SJCRH30 (cell line): ENCODE measurements at regions not wholly inside any gene's neighbourhood (a gene's known extent, or its start where the extent isn't known, plus 50 kb on each side); places are given as distances from the start of the nearest gene placed in this dataset.
"Not testable (repeated sequence)": the region's sequence is repeated elsewhere in the genome, so short reads cannot be mapped to it uniquely, and the experiment has no call there.

Experiments used
- DNase-seq, 2 experiments: peaks; one replicate each; pipeline ENCODE4 v3.0.0-alpha.2; 2015 to 2020
- H3K27ac ChIP-seq: fragments of 250-450 bp; sonication (Bioruptor Pico); 2 replicates; pipeline ENCODE4 v1.5.1; 2020; ENCODE audit warnings: mild to moderate bottlenecking, moderate library complexity
- H3K27me3 ChIP-seq: fragments of 250-450 bp; sonication (Bioruptor Pico); 2 replicates; pipeline ENCODE4 v1.5.1; 2020; ENCODE audit warnings: mild to moderate bottlenecking, moderate library complexity
- H3K36me3 ChIP-seq: fragments of 250-450 bp; sonication (Bioruptor Pico); 2 replicates; pipeline ENCODE4 v1.5.1; 2020; ENCODE audit warnings: mild to moderate bottlenecking, moderate library complexity
- H3K4me1 ChIP-seq: fragments of 250-450 bp; sonication (Bioruptor Pico); 2 replicates; pipeline ENCODE4 v1.5.1; 2020; ENCODE audit warnings: mild to moderate bottlenecking, moderate library complexity
- H3K4me3 ChIP-seq: fragments of 250-450 bp; sonication (Bioruptor Pico); 2 replicates; pipeline ENCODE4 v1.5.1; 2020; ENCODE audit warnings: mild to moderate bottlenecking, moderate library complexity
- H3K9me3 ChIP-seq: fragments of 250-450 bp; sonication (Bioruptor Pico); replicated peaks from 2 replicates; pipeline ENCODE4 v1.5.1; 2020; ENCODE audit warnings: mild to moderate bottlenecking, moderate library complexity

- Histone ChIP-seq H3K27ac (no peak overlapping the region), H3K4me1 (no peaks in the 10 kb centered on the region), H3K9me3 (no peaks in the 10 kb centered on the region), H3K36me3 (no peaks in the 10 kb centered on the region), H3K27me3 (no peaks in the 10 kb centered on the region), H3K4me3 (no peak overlapping the region)
- DNase-seq, result no peak
These were observed 609.0 kb upstream of the CELF4 start for GRCh38 chr18:38174594-38174993.

DNA sequence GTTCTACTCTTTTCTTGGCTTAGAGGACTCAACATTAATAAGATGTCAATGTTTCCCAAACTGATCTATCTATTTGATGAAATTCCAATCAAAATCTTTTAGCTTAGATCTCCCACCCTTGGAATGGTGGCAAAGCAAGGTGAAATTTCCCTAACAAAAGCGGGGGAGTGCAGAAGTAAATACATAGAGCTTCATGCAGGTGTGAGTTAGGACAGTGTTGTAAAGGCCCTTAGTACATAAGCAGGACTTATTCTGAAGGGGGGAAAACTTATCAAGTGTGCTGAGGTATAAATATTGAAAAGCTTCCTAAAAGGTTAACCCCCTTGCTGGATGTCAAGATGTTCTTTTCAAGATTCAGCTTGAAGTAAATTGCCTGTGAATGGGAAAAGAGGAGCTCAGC, 608.6 kb upstream of the CELF4 start:
- H3K27ac ChIP-seq, result no peak overlapping the region
- H3K36me3 ChIP-seq, result no peaks in the 10 kb centered on the region

GRCh38 chr18:38170845-38171244, 605.2 kb upstream of the CELF4 start:
- Histone ChIP-seq H3K9me3 (no peaks in the 10 kb centered on the region), H3K36me3 (no peaks in the 10 kb centered on the region), H3K27ac (no peak overlapping the region), H3K4me3 (no peak overlapping the region), H3K27me3 (no peaks in the 10 kb centered on the region), H3K4me1 (no peaks in the 10 kb centered on the region)
- no peak for DNase-seq

More for the DNA sequence above, 608.6 kb upstream of the CELF4 start:
- Histone ChIP-seq H3K4me1 (no peaks in the 10 kb centered on the region), H3K9me3 (no peaks in the 10 kb centered on the region), H3K27me3 (no peaks in the 10 kb centered on the region), H3K4me3 (no peak overlapping the region)
- DNase-seq, result no peak

- no peak overlapping the region for H3K27ac ChIP-seq
- H3K36me3 ChIP-seq, result no peaks in the 10 kb centered on the region
- no peaks in the 10 kb centered on the region for H3K27me3 ChIP-seq
- H3K9me3 ChIP-seq, result no peaks in the 10 kb centered on the region
- H3K4me1 ChIP-seq, result no peaks in the 10 kb centered on the region
- no peak for DNase-seq
- H3K4me3 ChIP-seq, result no peak overlapping the region
These were observed 602.0 kb upstream of the CELF4 start for GRCh38 chr18:38167623-38168022.

- not testable (repeated sequence) for H3K4me3 ChIP-seq, H3K9me3 ChIP-seq, DNase-seq, H3K27ac ChIP-seq, H3K36me3 ChIP-seq, H3K4me1 ChIP-seq, H3K27me3 ChIP-seq
These were observed 587.5 kb upstream of the CELF4 start for GRCh38 chr18:38153116-38153515.

DNA sequence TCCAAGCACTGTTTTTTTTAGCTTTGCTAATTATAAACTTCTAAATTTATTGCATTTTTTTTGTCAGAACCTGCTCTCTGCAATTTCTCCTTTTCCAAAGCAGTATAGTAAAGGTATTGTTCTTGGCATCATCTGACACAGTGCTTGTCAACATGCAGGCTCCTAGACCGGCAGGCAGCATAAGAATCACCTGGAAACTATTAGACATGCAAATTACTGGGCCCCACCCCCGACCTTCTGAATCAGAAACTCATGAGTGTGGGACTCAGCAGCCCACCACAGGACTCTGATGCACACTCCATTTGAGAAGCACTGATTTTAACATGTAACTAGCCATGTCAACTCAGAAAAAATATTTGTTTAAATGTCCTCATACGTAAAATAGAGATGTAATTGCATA, 551.1 kb upstream of the CELF4 start:
- Histone ChIP-seq H3K9me3 (no peaks in the 10 kb centered on the region), H3K27ac (no peak overlapping the region), H3K36me3 (no peaks in the 10 kb centered on the region), H3K4me3 (no peak overlapping the region), H3K27me3 (no peaks in the 10 kb centered on the region), H3K4me1 (no peaks in the 10 kb centered on the region)
- no peak for DNase-seq

- H3K27ac ChIP-seq, result no peak overlapping the region
These were observed 549.6 kb upstream of the CELF4 start for GRCh38 chr18:38115201-38115600.

GRCh38 chr18:38087538-38087937, 521.9 kb upstream of the CELF4 start:
- no peak for DNase-seq
- H3K27ac ChIP-seq, result no peak overlapping the region
- H3K27me3 ChIP-seq, result no peaks in the 10 kb centered on the region
- no peaks in the 10 kb centered on the region for H3K9me3 ChIP-seq
- H3K4me3 ChIP-seq, result no peak overlapping the region
- H3K4me1 ChIP-seq, result no peaks in the 10 kb centered on the region
- no peaks in the 10 kb centered on the region for H3K36me3 ChIP-seq

More at GRCh38 chr18:38115201-38115600, 549.6 kb upstream of the CELF4 start:
- H3K4me1 ChIP-seq, result no peaks in the 10 kb centered on the region
- DNase-seq, result no peak
- no peaks in the 10 kb centered on the region for H3K36me3 ChIP-seq
- H3K4me3 ChIP-seq, result no peak overlapping the region
- no peaks in the 10 kb centered on the region for H3K9me3 ChIP-seq
- no peaks in the 10 kb centered on the region for H3K27me3 ChIP-seq

GRCh38 chr18:38081516-38081915, 515.9 kb upstream of the CELF4 start:
- Histone ChIP-seq H3K4me3 (no peak overlapping the region), H3K36me3 (no peaks in the 10 kb centered on the region), H3K27ac (no peak overlapping the region), H3K4me1 (no peaks in the 10 kb centered on the region), H3K27me3 (no peaks in the 10 kb centered on the region), H3K9me3 (no peaks in the 10 kb centered on the region)
- no peak for DNase-seq

DNA sequence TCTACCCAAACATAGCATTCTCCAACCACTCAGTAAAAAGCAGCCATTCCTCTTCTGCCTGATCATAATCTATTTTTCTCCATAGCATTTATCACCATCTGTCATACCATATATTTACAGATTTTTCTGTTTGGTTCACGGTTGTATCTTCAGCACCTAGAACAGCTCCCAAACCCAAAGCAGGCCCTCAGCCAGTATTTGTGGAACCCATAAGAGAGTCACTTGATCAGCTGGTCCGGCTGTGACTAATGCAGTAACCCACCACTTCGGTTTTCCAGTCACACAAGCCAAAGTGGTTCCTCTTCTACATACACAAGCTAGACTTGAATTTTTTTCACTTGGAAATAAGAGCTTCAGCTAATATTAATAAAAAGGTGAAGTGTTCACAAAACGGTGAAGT, 511.6 kb upstream of the CELF4 start:
- no peaks in the 10 kb centered on the region for H3K4me1 ChIP-seq
- DNase-seq, result peak; percentile 27 to 60
- H3K36me3 ChIP-seq, result no peaks in the 10 kb centered on the region
- no peak overlapping the region for H3K27ac ChIP-seq
- H3K9me3 ChIP-seq, result no peaks in the 10 kb centered on the region
- H3K27me3 ChIP-seq, result no peaks in the 10 kb centered on the region
- no peak overlapping the region for H3K4me3 ChIP-seq

GRCh38 chr18:38076346-38077070, 510.9 kb upstream of the CELF4 start:
- peak in 1 of 2 experiments; percentile 1 for DNase-seq
- Histone ChIP-seq H3K36me3 (no peaks in the 10 kb centered on the region), H3K27me3 (no peaks in the 10 kb centered on the region)

DNA sequence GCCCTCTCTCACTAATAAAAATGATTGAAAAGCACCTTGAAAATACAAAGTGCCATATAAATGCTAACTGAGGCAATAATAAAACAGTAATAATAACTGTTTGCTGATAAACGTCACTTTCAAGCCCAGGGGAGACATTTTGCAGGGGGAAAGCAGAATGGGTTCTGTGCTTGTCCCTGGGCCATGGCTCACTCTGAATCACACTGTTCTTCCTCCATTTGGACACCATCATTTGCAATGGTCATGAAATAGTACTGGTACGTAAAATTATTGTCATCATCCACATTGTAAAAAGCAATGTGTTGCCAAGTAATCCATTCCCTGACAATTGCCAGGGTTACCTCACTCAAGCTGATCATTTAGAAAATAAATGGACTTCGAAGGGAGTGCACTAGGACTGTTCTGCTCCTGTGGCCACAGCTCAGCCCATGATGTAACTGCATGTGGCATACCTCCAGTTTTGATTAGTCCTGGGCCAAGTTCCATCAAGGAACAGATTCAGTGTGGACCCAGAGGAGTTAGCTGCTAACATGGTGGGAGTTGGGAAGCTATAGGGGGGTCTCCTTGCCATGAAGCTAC, 508.8 kb upstream of the CELF4 start:
- Histone ChIP-seq H3K9me3 (no peaks in the 10 kb centered on the region), H3K4me1 (no peaks in the 10 kb centered on the region), H3K27ac (no peak overlapping the region), H3K4me3 (no peak overlapping the region), H3K27me3 (no peaks in the 10 kb centered on the region), H3K36me3 (no peaks in the 10 kb centered on the region)
- DNase-seq, result no peak

More at GRCh38 chr18:38076346-38077070, 510.9 kb upstream of the CELF4 start:
- H3K4me3 ChIP-seq, result no peak overlapping the region
- H3K27ac ChIP-seq, result no peak overlapping the region
- H3K4me1 ChIP-seq, result no peaks in the 10 kb centered on the region
- H3K9me3 ChIP-seq, result no peaks in the 10 kb centered on the region

DNA sequence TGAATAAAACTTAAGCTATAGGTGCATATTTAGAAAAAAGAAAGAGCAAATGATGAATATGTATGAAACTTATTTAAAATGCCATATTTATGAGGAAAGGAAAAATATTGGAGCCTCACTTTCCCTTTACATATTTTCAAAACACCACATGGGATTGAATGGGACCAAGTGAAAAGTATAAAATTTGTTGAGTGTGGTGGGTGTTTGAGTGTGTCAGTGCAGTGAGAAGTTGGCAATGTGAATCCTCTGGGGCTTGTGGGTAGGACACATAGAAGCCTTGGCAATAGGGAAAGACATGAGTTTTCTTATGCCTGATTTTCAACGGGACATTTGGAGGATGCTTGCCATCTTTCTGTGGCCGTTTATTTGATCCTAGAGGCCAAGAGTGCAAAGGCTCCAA, 502.2 kb upstream of the CELF4 start:
- H3K27ac ChIP-seq, result no peak overlapping the region
- no peaks in the 10 kb centered on the region for H3K27me3 ChIP-seq
- no peaks in the 10 kb centered on the region for H3K36me3 ChIP-seq
- DNase-seq, result no peak
- H3K9me3 ChIP-seq, result no peaks in the 10 kb centered on the region
- no peak overlapping the region for H3K4me3 ChIP-seq
- H3K4me1 ChIP-seq, result no peaks in the 10 kb centered on the region

- no peak for DNase-seq
- H3K27me3 ChIP-seq, result no peaks in the 10 kb centered on the region
- no peaks in the 10 kb centered on the region for H3K36me3 ChIP-seq
- no peaks in the 10 kb centered on the region for H3K9me3 ChIP-seq
- no peak overlapping the region for H3K27ac ChIP-seq
- H3K4me3 ChIP-seq, result no peak overlapping the region
- H3K4me1 ChIP-seq, result no peaks in the 10 kb centered on the region
These were observed 501.5 kb upstream of the CELF4 start for GRCh38 chr18:38067086-38067485.

GRCh38 chr18:38052879-38053590, 487.4 kb upstream of the CELF4 start:
- no peak overlapping the region for H3K4me3 ChIP-seq
- no peaks in the 10 kb centered on the region for H3K27me3 ChIP-seq
- H3K4me1 ChIP-seq, result no peaks in the 10 kb centered on the region
- no peak for DNase-seq
- H3K36me3 ChIP-seq, result no peaks in the 10 kb centered on the region
- H3K9me3 ChIP-seq, result no peaks in the 10 kb centered on the region
- H3K27ac ChIP-seq, result no peak overlapping the region
